ENCODE measurements at regions not wholly inside any gene's neighbourhood (a gene's known extent, or its start where the extent isn't known, plus 50 kb on each side); places are given as distances from the start of the nearest gene placed in this dataset.

DNA sequence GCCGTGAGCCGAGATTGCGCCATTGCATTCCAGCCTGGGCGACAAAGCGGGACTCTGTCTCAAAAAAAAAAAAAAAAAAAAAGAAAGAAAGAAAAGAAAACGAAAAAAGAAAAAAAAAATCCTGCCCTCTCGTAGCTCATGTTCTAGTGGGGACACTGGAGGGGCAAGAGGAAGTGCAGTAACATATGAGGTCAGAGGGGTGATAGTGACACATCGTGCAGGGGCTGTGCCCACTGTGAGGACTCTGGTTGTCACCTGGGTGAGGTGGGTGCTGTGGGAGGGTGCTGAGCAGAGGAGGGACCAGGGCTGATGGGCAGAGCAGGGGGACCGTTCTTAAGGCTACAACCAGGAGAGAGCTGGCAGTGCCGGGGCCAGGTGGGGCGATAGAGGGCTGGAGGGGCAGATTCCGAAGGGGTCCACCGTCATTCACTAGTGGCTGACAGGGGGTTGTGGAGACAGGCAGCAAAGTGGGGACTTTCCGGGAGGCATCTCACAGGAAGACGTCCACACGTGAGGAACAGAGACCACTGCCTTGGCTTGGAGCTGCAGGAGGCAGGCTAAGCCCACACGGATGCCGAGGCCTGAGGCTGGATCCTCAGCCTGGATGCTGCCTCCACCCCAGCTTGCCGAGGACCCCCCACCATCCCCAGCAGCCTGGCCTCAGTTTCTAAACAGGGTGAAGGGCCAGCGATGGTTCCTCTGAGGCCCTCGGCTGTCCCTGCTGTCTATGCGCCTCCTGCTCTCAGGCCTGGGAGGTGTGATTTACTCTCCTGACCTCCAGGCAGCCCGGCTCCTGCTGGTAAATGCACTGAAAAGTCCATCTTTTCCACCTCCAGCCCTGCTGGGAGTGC, 154.3 kb upstream of the IQSEC1 start:
- DNase-seq (ENCODE audit: low read depth in 2 of 2) = no peak

DNA sequence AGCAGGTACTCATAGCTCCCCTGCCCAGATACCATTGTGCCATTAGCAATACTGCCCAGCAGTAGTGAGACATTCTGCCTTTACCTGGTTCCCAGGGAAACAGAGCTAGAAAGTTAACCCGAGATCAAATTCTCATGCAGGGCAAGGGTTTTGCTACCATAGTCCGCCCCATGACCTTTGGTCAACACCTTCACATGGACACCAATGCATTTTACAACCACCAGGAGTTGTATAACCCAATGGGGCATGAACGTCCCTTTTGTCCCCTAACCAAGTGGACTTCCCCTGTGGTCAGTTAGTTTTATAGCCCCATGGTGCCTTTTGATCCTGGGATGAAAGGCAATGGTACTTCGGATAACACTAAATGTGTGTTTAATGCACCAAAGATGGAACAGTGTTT, 151.7 kb upstream of the IQSEC1 start:
- DNase-seq (ENCODE audit: low read depth in 2 of 2) = no peak

DNA sequence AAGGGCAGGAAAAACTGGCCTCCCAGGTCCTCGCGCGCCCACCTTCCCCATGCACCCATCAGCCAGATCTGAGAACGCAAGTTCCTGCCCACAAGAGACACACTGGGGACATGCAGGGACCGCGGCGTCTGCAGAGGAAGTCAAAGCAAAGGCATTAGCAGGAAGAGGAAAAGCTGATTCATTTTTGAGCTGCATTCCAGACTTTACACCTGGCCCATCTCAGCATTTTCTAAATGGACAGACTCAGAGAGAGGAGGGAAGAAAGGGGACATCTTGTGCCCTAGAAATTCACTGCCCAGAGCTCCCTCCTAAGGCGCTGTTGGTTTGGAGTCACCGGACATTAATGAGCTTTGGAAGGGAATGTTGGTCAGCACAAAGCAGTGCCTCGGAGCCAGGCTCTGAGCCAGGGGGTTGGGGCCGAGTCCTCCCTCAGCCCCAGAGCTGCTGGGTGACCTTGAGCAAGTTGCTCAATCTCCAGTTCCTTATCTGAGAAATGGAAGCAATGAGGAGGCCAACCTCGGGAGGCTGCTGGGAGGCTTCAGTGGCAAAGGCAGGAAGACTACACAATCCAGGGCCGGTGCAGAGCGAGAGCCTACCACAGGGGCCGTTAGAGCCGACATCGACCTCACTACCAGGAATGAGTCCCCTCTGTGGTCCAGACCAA, 150.5 kb upstream of the IQSEC1 start:
- no peak for DNase-seq (ENCODE audit: low read depth in 2 of 2)

DNA sequence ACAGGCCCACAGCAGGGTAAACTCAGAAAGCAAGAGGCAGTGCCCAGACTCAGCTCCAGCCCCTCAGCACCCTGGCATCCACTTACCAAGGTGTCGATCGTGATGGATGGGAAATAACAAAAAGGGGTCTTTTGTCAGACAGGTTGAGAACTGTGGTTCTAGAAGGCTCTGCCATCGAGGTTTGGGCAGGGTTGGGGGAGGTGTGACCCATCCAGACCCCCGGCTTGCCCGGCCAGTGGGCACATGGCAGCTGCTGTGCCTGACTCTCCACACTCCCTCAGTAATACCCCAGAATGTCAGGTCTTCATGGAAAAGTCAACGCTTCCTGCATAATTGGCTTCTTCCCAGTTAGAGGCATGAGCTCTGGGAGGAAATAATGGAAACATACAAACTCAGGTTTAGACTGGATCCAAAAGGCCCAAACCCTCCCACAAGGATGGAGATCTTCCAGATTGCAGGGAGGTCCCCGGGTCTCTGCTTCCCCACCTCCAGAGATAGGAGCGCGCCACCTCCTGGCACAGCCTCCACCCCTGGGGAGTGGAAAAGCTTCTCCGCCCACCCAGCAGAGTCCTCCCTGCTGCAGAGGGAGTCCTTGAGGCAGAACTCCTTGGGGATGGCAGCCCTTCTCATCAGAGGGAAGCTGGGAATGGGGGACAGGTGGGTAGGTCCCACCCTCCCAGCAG, 149.8 kb upstream of the IQSEC1 start:
- no peak for DNase-seq (ENCODE audit: low read depth in 2 of 2)

DNA sequence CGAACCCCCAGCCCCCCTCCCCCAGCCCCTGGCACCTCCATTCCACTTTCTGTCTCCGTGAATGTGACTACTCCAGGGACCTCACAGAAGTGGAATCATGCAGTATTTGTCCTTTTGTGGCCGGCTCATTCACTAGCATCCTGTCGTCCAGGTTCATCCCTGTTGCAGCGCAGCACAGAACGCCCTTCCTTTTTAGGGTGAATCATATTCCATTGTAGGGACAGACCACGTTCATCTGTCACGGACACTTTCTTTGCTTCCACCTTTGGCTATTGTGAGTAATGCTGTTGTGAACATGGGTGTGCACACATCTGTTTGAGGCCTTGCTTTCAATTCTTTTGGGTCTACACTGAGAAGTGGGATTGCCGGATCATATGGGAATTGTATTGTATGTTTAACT, 148.9 kb upstream of the IQSEC1 start:
- DNase-seq (ENCODE audit: low read depth in 2 of 2) = no peak

DNA sequence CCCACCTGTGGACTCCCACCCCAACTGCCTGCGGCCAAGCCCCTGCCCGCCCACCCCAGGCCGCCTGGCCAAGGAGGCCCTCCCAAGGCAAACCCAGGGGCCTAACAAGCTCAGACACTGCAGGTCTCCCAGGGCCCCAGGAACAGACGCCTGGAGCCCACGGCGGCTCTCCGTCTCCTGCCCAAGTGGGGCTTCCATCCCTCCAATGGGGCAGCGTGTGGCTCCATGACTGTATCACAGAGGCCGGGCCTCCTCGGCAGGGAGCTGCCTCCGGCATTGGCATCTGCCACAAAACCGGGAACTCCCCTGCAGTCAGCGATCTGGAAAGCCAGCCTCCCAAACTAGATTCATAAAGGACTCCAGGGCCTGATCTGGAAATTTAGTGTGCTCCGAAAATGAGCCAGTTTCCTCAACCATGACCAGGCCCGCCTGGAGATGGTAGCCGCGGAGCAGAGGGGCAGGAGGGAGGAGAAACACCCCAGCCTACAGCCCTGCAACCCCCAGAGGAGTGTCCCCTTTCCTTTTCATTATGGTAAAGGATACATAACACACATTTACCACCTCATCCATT, 148.3 kb upstream of the IQSEC1 start:
- DNase-seq (ENCODE audit: low read depth in 2 of 2) = no peak

DNA sequence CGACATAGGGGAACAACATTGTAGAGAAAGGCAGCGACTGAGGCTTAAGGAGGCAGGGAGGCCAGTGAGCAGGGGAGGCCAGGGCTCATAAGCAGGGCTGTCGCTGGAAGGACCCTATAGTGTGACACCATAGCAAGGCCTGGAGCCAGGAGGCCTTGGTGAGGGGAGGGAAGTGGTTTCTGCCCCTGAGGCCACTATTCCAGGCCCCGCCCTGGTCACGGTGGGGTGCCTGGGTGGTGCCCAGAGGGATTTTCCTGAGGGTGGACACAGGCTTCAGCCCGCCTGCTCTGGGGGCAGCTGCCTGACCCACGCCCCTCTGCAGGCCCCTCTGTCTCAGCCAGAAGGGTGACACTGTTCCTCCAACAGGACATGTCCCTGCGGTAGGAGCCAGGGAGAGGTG, 147.8 kb upstream of the IQSEC1 start:
- no peak for DNase-seq (ENCODE audit: low read depth in 2 of 2)

DNA sequence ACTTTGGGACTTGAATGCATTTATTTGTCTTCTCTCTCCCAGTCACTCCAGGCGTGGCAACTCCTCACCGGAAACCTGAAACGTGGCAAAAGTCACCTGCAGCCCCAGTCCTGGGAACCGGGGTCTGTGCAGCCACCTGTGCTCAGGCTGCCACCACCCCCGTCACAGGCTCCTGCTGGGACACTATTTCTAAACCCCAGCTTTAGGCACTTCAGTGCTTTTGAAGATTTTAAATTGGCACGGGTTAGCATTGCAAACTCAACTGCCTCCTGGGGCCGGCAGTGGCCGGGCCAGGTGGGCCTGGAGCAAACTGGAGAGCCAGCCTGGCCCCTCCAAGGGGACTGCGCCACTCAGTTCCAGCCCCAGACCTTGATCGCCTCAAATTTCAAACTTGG, 146.7 kb upstream of the IQSEC1 start:
- DNase-seq (ENCODE audit: low read depth in 2 of 2) = no peak

DNA sequence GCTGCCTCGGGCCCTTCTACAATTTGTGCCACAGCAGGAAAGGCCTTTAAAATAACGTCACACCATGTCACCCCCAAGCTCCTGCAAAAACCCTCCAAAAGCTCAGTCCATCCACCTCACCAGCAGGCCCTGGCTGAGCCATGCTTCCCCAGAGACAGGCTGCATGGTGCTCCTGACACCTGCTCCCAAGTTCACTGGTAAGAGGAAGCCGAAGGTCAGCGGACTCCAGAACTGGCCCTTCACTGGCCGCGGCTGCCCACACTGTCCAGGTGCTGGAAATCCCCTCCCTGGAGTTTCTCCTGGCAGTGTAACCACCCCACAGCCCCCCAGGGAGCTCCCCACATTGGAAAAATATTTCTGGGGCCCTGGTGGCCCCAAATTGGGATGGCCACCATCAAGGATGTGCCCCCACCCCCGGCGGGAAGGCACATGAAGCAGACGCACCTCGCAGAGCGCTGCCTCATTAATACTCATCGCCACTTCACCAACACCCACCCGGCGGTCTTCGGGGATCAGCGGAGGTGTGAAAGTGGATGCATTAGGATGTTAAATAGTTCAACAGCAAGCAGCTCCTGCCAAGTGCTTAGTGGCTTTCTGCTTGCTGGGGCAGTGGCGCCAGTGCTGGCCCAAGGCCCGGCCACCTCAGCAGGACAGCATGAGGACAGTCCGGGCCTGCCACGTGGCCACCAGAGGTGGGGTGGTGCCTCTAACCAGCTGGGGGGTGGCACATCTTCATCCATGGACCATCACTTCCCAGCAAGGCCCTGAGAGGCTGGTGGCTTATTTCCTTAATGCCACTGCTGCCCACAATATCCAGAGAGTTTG, 146.1 kb upstream of the IQSEC1 start:
- no peak for DNase-seq (ENCODE audit: low read depth in 2 of 2)

DNA sequence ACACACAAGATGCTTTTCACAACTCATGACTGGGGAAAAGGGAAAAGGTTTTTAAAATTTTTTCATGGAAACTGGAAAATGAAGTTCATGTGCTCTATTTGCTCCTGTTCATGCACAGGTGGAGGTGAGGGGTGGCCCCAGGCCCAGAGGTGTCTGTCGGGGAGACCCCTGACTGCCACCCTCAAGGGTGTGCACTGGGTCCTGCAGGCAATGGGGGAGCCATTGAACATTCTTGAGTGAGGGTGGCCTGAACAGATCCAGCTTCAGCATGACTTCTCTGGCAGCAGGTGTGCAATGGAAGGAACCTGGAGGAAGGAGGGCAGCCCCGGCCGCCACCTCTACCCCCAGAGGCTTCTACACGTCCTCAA, 145.3 kb upstream of the IQSEC1 start:
- no peak for DNase-seq (ENCODE audit: low read depth in 2 of 2)

DNA sequence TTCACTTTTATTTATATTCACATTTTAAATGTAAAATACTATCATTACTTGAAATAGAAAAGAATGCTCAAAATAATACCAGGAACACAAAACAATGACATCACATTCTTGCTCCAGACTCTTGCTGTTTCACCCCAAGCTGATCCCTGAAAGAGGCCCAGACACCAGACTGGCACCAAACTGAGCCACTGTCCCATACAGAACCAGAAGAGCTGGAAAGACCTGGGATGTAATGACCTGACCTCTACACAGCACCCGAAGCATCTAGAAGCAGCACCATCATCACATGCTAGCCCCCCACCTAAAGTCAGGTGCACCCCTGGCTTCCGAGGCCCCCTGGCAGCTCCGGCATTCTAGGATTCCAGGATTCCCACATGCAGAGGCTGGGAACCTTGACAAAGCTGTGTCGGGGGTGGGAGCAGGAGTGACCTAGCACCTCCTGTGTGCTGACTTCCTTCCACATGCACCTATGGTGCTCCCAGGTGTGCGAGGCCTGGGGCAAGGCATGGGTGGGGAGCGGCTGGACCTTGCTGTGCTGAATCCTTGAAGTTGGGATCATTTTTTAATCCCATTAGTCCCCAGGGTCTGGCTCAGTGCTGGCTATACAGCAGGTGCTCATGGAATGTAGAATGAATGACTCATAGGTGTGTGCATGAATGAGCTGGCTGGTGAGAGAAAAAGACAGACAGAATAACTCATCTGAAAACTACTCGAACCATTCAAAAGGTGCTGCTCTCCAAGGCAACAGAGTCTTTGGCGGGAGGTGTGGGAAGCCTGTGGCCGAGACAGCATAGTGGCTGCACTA, 144.7 kb upstream of the IQSEC1 start:
- no peak for DNase-seq (ENCODE audit: low read depth in 2 of 2)

DNA sequence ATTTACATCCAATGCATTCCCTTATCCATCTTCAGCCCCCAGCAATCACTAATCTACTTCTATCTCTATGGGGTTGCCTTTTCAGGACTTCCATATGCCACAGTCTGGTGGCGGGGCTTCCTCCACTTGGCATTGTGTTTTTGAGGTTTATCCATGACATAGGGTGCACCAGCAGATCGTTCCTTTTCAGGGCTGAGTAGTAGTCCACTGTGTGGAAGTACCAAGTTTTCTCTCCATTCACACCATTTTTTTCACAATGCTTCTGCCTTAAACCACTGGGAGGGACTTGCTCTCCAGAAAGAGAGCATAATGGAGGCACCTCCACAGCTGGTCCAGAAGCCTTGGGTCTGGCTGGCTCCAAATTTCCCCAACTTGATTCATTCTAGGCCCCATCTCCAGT, 144.0 kb upstream of the IQSEC1 start:
- DNase-seq (ENCODE audit: low read depth in 2 of 2) = no peak

DNA sequence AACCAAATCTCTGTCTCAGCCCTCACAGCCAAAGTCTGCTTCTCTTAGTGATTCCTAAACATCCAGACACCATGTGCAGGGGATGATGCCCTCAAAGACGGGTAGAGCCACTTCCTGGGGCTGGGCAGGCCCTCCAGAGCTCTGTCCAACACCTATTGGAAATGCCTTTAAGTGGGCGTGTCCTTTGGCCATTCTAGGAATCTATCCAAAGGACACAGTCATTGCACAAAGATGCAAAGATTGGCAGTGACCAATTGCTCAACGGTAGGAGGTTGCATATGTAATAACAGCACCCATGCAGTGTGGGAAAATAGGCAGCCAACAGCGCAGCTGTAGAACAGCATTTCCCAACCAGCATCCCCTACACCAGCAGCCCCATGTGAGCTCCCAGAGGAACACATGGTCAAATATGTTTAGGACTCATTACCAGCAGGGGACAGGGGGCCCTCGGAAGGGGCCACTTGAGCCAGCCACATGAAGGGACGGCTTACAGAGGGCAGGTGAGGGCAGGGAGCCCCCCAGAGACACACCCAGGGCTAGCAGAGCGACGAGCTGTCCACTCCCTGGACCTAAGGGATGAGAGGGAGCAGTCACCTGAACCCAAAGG, 142.8 kb upstream of the IQSEC1 start:
- DNase-seq (ENCODE audit: low read depth in 2 of 2) = no peak

DNA sequence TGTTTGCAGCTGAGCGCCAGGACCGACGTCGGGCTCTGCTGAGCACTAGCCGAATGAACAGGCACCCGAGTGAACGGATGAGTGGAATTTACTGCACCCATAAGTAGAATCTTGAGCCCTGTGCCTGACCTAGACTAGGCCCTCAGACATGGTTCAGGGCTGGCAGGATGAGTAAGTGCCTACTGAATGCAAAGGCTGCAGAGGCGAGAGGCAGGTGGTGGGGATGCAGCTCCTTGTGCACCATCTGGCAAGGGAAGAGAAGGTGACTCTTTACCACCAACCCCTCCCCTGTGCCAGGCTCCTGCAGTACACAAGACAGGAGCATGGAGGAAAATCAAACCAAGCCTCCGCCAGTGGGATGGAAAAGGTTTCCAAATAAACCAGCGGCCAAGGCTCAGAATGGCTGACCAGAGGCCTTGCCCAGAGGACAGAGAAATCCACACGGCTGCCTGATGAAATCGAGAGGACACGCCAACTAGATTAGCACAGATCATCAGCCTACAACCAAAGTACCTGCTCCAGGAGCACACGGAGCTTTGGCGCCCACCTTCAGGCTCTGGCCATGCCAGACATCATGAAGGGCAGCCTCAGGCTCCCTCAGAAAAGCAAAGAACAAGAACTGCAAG, 141.7 kb upstream of the IQSEC1 start:
- no peak for DNase-seq (ENCODE audit: low read depth in 2 of 2)

DNA sequence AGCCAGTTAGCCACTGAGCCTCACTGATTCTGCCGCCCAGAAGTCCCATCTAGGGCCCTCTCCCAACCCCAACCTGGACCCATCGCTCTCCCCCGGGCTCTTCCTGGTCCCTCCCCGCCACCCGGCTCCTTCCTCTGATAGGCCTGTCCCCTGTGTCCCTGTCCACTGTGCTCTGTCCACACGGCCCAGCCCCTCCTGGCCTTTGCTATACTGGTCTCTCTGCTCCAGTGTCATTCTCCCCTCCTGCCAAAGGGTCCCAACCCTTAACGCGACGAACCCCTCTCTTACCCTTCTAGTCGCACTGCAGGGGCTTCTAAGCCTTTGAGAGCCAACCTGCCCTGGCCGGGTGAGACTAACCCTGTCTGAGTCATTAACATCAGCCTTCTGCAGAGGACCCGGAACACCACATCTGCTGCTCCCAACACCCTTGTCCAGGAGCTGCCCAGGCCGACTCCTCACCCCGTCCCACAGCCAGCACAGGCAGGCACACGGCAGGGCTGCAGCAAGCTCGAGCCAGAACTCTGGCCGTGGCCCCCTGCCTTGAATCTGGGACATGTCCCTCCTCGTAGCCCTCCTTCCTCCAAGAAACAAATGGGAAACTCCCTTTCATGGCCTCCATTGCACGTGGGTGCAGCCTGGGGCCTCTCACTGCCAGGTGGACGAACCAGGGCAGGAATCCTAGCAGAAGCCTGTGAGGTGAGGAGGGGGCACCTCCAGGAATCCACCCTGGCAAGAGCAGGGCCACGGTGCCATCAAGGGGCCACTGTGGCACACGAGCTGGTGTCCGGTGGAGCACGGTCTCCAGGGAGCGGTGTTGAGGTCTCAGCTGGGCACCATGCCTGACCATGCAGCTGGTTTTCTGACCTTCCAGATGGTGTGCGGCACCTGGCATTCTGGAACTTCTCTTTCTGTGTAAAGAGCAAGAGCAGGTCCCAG, 140.9 kb upstream of the IQSEC1 start:
- DNase-seq (ENCODE audit: low read depth in 2 of 2) = no peak

DNA sequence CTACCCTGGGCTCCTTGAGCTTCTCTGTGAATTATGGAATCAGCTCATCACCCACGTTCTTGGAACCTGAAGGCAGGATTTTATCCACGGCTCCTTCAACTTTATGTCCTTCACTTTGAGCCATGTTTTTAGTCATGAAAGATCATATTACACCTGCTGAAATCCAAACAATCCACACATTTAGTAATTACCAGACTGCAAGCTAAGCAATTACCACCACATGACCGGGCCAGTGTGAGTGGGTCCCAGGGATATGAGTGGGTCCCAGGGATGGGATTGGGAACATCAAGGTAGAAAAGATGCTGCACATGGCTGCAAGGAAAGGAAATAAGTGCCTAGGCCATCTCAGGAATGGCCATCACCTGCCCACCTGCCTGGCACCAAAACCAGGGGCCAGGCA, 140.3 kb upstream of the IQSEC1 start:
- DNase-seq (ENCODE audit: low read depth in 2 of 2) = no peak

DNA sequence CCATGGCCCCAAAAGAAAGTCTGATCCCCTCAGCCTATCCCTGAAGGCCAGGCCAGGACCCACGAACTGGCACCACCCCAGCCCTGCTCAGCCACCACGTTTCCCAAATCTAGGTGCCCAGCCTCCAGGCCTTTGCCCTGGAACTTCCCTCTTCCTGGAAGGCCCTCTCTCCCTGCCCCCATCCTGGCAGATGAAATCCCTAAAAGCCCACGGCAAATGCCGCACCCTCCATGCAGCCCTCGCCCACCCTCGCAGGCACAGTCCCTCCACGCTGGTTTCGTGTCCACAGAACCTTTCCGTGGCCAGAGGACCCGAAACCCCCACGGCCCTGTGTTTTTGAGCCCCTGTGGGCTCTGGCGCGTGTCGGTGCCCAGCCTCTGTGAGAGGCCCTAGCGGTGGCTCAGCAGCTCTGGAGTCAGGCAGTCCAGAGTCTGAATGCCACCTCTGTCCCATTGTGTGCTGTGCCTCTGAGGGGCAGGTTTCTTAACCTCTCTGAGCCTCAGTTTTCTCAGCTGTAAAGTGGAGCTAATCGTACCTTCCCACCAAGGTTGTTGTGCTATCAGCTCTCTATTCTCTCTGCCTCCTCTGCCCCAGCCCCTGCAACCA, 138.5 kb upstream of the IQSEC1 start:
- DNase-seq (ENCODE audit: low read depth in 2 of 2) = no peak

DNA sequence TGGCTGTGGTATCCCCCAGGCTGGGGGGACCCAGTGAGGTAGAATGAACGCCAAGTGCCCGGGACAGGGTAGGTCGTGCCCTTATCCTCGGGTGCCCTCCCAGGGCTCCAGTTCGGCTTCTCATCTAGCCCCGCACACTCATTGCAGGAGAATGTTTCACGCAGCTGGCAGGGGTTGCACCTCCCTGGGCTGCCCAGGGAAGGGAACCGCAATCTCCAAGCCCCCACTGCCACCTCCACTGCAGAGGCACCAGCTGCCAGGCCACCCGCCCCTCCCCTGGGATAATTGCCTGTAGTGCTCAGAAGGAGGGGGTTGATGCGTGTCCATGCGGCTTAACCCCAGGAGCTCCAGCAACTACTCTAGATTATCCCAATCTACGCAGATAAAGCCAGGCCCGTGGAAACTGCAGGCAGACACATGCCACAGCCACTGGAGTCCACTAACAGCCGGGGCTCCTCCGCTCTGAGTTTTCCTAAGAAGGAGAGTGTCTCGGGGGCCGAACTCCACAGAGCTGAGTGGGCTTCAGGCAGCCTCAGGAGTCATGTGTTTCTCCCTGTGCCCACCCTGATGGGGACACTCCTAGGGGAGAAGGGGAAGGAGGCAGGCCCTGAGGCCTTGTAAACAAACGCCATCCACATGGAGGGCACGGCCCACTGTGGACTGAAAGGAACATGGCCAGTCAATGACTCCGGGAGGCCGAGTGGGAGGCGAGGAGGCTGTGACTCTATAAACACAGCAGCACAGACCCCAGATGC, 137.2 kb upstream of the IQSEC1 start:
- DNase-seq (ENCODE audit: low read depth in 2 of 2) = no peak

Data from stimulated activated CD8-positive, alpha-beta memory T cell treated with anti-CD3 and anti-CD28 coated beads, Interleukin-7, amount 100 ng/mL, for 4 hours (primary cell).